ENCODE measurements at regions not wholly inside any gene's neighbourhood (a gene's known extent, or its start where the extent isn't known, plus 50 kb on each side); places are given as distances from the start of the nearest gene placed in this dataset.

DNA sequence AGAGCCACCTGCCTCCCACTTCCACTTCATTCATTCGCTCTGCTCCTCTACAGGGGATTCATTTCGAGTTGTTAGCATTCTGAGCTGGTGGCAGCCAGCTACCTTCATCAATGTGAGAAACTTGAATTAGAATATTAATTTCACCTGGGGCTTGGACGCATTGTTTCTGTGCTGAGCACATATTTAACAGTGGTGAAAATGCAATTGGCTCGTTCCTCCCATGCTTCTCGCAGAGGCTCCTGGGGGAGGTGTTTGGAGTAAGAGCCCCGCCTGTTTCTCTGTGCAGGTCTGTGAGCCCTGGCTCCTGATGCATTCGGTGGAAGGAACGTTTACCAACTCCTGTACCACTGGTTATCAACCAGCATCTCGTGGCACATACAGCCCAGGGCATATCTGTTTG is 141.5 kb downstream of the AACS start:
- Histone ChIP-seq H3K36me3 (ENCODE audit: control insufficient read depth, insufficient read depth, low read length) (no peaks in the 10 kb centered on the region), H3K27me3 (ENCODE audit: control insufficient read depth, insufficient read depth, low read length) (no peaks in the 10 kb centered on the region), H3K4me3 (ENCODE audit: low read depth, low read length) (no peak overlapping the region)
- TF ChIP-seq, protein P1, sequence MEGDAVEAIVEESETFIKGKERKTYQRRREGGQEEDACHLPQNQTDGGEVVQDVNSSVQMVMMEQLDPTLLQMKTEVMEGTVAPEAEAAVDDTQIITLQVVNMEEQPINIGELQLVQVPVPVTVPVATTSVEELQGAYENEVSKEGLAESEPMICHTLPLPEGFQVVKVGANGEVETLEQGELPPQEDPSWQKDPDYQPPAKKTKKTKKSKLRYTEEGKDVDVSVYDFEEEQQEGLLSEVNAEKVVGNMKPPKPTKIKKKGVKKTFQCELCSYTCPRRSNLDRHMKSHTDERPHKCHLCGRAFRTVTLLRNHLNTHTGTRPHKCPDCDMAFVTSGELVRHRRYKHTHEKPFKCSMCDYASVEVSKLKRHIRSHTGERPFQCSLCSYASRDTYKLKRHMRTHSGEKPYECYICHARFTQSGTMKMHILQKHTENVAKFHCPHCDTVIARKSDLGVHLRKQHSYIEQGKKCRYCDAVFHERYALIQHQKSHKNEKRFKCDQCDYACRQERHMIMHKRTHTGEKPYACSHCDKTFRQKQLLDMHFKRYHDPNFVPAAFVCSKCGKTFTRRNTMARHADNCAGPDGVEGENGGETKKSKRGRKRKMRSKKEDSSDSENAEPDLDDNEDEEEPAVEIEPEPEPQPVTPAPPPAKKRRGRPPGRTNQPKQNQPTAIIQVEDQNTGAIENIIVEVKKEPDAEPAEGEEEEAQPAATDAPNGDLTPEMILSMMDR (IDR thresholded peaks at IDR 0.05; ENCODE audit: insufficient read depth, low read depth, low read length), result no peak
- ChIA-PET POLR2A (no interaction called here), CTCF (no interaction called here)
- no peak for DNase-seq (ENCODE audit: low read depth)

DNA sequence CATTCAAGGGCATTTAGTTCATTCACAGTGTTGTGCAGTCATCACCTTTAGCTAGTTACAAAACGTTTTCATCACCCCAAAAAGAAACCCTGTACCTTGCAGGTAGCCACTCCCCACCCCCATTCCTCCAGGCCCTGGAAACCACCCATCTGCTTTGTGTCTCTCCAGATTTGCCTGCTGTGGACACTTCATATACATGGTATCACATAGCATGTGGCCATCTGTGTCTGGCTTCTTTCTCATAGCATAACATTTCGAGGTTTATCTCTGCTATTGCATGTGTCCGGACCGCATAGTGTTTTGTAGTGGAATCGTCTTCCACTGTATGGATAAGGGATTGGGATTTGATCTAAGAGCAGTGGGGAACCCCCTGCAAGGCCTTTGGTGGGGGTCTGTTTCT is 143.1 kb downstream of the AACS start:
- DNase-seq (ENCODE audit: low read depth), result no peak
- Histone ChIP-seq H3K4me3 (ENCODE audit: low read depth, low read length) (no peak overlapping the region), H3K36me3 (ENCODE audit: control insufficient read depth, insufficient read depth, low read length) (no peaks in the 10 kb centered on the region), H3K27me3 (ENCODE audit: control insufficient read depth, insufficient read depth, low read length) (no peaks in the 10 kb centered on the region)
- ChIA-PET POLR2A (no interaction called here), CTCF (interaction anchor here (1.2 kb wide), 1 partner anchor 19 kb away, joined by 3 read pairs; no protein-coding TSS in a partner anchor)
- TF ChIP-seq, protein P1 (IDR thresholded peaks at IDR 0.05; ENCODE audit: insufficient read depth, low read depth, low read length), result no peak

DNA sequence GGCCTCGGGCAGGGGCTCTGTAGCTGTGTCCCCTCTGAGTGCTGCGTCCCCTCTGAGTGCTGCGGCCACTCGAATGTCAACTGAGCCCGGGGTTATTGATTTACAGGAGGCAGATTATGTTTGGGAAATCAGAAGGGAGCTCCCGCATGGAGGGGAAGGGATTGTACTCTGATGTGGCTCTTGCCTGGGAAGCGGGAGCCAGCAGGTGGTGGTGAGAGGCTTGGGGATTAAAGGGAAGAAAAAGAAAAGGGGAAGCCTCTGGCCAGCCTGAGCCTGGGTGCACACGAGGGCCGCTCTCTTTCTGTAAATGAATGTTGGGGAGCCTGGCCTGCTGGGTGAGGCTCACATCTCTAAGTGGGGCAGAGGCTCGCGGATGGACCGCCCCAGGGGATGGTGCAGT is 143.7 kb downstream of the AACS start:
- ChIA-PET CTCF (interaction anchor here (1.2 kb wide), 1 partner anchor 19 kb away, joined by 3 read pairs; no protein-coding TSS in a partner anchor), POLR2A (no interaction called here)
- no peak for DNase-seq (ENCODE audit: low read depth)
- Histone ChIP-seq H3K4me3 (ENCODE audit: low read depth, low read length) (no peak overlapping the region), H3K27me3 (ENCODE audit: control insufficient read depth, insufficient read depth, low read length) (no peaks in the 10 kb centered on the region), H3K36me3 (ENCODE audit: control insufficient read depth, insufficient read depth, low read length) (no peaks in the 10 kb centered on the region)
- TF ChIP-seq, protein P1 (IDR thresholded peaks at IDR 0.05; ENCODE audit: insufficient read depth, low read depth, low read length), result no peak

DNA sequence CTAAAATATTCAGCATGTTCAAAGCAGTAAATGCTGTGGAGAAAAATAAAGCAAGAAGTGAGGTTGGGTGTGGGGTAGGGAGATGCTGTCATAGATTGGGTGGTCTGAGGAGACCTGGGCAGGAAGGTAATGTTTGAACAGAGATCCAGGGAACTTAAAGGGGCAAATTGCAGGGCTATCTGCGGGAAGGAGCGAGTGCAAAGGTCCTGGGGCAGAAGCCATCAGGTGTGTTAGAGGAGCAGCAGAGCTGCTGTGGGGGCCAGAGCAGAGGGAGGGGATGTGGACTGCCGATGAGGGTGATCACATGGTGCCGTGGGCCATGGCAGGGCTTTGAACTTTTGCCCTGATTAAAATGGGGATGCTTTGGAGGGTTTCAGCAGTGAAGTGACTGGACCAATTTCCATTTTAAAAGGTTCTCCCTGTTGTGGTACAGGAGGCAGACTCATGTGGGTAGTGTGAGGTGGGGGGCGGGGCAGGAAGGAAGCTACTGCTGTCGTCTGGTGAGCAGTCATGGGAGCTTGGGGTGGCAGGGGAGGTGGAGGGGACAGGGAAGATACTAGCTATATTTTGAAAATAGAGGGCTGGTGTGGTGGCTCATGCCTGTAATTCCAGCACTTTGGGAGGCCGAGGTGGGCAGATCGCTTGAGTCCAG is 145.0 kb downstream of the AACS start:
- POLR2A ChIA-PET, result no interaction called here

DNA sequence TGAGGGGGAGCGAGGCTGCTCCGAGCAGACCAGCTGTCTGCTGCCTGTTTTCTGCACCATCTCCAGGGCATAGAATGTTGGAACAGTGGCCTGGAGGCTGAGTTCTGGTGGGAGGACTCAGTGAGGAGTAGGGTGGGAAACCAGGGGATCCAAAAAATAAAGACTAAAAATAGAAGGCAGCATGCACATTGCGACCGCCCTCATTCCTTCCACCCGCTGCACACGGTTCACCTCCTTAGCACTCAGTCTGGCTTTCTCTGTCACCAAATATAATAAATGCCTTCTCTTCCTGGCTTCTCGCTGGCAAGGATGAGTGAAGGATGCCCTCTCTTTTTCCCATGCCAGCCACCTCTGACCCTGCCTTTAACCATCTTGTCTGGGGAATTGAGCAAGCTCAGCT is 146.2 kb downstream of the AACS start:
- Histone ChIP-seq H3K36me3 (ENCODE audit: control insufficient read depth, insufficient read depth, low read length) (no peaks in the 10 kb centered on the region), H3K4me3 (ENCODE audit: low read depth, low read length) (no peak overlapping the region), H3K27me3 (ENCODE audit: control insufficient read depth, insufficient read depth, low read length) (no peaks in the 10 kb centered on the region)
- CTCF ChIA-PET, result interaction anchor here (1.4 kb wide), 1 partner anchor 9 kb away, joined by 3 read pairs; no protein-coding TSS in a partner anchor
- TF ChIP-seq, protein P1 (IDR thresholded peaks at IDR 0.05; ENCODE audit: insufficient read depth, low read depth, low read length), result no peak
- no peak for DNase-seq (ENCODE audit: low read depth)
- POLR2A ChIA-PET, result no interaction called here

More for the DNA sequence above, 145.0 kb downstream of the AACS start:
- H3K4me3 ChIP-seq (ENCODE audit: low read depth, low read length), result no peak overlapping the region
- no peaks in the 10 kb centered on the region for H3K36me3 ChIP-seq (ENCODE audit: control insufficient read depth, insufficient read depth, low read length)
- DNase-seq (ENCODE audit: low read depth), result no peak
- CTCF ChIA-PET, result interaction anchor here (1.4 kb wide), 1 partner anchor 7 kb away, joined by 3 read pairs; no protein-coding TSS in a partner anchor
- H3K27me3 ChIP-seq (ENCODE audit: control insufficient read depth, insufficient read depth, low read length), result no peaks in the 10 kb centered on the region
- TF ChIP-seq, protein P1 (IDR thresholded peaks at IDR 0.05; ENCODE audit: insufficient read depth, low read depth, low read length), result no peak
